GM12874 (cell line): ENCODE measurements at regions not wholly inside any gene's neighbourhood (a gene's known extent, or its start where the extent isn't known, plus 50 kb on each side); places are given as distances from the start of the nearest gene placed in this dataset.

Source experiments
- TF ChIP-seq, protein P1 (sequence below): IDR thresholded peaks from 2 replicates; pipeline ENCODE4 v1.5.1; 2011; ENCODE audit warnings: low read depth, mild to moderate bottlenecking, control low read depth, low read length, moderate library complexity; ENCODE audit not compliant: insufficient read depth

DNA sequence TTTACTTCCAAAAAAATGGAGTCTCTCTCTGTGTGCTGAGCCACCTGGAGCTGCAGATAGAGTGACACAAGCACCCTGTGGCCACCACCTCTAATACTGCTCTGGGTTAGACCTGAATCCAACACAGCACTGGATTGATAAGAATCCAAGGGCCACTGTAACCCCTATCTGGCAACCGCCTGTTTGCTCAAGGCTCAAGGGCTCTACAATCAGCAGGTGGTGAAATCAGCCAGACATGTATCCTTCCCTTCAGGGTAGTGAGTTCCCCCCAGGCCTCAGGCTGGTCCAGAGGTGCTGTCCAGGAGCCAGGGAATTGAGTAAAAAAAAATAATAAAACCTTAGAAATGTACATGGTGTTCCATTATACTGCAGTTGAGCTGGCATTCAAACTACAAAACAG is 509.0 kb downstream of the KIF4B start:
- TF ChIP-seq, protein P1, sequence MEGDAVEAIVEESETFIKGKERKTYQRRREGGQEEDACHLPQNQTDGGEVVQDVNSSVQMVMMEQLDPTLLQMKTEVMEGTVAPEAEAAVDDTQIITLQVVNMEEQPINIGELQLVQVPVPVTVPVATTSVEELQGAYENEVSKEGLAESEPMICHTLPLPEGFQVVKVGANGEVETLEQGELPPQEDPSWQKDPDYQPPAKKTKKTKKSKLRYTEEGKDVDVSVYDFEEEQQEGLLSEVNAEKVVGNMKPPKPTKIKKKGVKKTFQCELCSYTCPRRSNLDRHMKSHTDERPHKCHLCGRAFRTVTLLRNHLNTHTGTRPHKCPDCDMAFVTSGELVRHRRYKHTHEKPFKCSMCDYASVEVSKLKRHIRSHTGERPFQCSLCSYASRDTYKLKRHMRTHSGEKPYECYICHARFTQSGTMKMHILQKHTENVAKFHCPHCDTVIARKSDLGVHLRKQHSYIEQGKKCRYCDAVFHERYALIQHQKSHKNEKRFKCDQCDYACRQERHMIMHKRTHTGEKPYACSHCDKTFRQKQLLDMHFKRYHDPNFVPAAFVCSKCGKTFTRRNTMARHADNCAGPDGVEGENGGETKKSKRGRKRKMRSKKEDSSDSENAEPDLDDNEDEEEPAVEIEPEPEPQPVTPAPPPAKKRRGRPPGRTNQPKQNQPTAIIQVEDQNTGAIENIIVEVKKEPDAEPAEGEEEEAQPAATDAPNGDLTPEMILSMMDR = no peak

DNA sequence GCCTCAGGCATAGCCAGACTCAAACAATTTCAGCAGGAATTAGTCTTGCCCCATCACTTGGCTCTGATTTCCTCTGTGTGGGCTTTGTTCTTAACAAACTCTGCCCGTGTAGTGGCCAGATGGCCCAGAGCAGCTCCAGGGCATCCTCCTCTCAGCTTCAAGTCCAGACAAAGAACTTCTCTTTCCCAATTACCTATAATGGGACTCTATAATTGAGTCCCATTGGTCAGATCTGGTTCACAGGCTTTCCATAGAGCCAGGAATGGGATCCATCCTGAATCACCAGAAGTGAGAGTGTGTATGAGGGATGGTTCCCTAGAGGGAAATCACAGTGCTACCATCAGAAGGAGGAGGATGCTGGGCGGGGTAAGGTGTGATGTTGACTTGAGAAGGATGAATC is 515.8 kb downstream of the KIF4B start:
- TF ChIP-seq, protein P1 = no peak

DNA sequence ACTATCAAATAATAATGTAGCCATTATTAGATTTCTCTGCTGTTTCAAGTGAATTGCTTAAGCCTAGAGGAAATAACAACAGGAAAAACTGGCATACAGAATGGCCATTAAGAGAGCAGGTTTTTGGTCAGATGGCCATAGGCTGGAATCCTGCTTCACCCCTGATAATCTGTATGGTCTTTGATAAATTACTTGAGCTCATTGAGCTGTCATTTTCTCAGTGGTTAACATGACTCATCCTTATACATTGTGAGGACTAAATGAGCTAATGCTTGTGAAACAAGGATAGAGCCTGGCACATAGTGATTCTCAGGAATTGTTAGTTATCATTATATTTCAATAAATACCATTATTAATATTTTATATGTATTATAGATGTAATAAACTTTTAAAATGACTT is 516.5 kb downstream of the KIF4B start:
- TF ChIP-seq, protein P1 = no peak

DNA sequence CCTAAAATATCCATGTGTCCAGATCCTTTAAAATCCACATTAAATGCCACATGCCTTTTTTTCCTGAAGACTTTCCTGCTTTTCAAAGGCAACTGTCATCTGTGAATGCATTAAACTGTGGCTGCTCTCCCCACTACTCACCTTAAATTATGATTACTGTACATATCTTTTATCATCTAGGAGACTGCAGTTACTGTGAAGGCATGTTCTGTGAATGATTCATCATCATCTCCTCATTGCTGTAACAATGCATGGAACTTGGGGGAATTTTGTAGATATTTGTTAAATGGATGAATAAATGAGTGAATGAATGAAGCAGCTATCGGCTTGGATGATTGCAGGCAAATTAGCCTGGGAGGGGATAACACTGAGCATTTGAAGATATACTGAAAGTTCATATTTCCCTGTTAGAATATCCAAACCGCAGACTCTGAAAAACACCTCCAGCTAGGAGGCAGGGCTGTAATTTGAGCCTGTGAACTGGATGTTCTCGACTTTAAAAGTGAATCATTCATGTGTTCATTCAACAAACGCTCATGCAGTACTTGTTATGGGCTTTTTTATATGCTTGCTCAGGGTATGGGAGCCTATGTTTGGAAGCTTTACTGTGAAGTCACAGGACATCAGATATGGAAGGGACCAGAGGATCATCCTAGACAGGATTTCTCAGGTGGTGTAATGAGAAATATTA is 519.2 kb downstream of the KIF4B start:
- TF ChIP-seq, protein P1 = no peak

DNA sequence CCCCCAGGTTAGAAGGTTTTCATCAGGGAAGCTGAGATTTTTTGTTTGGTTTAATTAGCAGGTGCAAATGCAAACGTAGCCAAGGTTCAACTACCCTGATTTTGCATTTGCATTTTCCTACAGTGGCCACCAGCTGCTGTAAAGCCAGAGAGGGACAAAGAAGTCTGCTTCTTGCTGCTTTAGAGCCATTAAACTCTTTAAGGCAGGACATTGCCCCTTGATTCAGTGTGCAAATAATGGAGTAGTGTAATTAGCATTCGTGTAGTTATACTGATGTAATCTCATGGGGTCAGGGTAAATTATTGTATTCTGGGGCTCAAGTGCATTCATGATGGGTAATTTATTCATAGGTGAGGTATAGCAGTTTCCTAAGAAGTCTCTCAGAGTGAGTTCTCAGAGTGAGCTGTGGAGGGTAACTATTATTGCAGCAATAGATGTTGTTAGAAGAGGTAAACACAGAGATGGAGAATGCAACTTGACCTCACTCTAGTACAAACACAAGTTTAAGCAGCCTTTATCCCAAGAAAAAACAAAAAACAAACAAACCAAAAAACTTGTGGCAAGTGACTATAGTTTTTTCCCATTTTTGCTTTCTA is 526.5 kb downstream of the KIF4B start:
- TF ChIP-seq, protein P1 = no peak

DNA sequence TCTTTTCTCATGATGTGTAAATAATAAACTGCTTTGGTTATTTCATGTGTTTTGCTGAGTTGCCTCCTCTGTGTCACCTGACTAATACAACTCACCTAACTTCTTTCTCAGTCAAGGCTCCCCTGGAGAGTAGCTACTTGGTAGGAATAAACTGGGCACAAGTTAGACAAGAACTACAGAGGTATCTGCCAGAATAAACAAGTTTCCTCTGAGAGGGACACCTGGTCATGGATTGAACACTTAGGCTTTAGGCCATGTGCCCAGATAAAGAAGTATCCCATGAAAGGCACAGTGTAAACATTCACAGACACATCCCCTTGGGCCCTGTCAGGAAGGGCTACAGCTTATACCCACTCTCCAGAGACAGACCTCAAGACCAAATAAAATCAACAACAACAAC is 532.5 kb downstream of the KIF4B start:
- TF ChIP-seq, protein P1 = no peak

DNA sequence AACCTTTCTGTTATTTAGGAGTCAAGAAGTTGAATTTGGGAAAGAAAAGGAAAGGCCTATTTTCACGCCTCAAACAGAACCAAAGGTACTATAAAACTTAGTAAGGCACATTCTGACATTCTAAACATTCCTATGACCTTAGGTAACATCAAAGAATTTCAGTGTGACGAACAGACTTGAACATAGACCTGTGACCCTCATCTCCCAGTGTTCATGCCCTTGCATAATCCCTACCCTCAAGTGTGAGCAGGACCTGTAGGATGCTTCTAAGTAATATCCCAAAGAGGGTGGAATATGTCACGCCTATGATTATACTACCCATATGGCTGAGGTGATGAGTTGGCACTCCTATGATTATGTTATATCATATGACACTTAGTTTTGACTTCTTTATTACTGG is 540.9 kb downstream of the KIF4B start:
- TF ChIP-seq, protein P1 = no peak
